GM23248 (cell line): ENCODE measurements at regions not wholly inside any gene's neighbourhood (a gene's known extent, or its start where the extent isn't known, plus 50 kb on each side); places are given as distances from the start of the nearest gene placed in this dataset.

Source experiments
- DNase-seq: peaks from one replicate; pipeline ENCODE4 v3.0.0-alpha.2; 2015
- H2AFZ ChIP-seq: fragments of 200-600 bp; sonication (generic); 2 replicates; pipeline ENCODE4 v1.6.1; 2016; ENCODE audit warnings: antibody characterized with exemption
- H3F3A ChIP-seq: fragments of 200-600 bp; sonication (generic); 2 replicates; pipeline ENCODE4 v1.6.1; 2016; ENCODE audit warnings: mild to moderate bottlenecking, antibody characterized with exemption, mixed run types; ENCODE audit not compliant: insufficient read depth
- H3K27ac ChIP-seq: fragments of 200-600 bp; sonication (generic); 2 replicates; pipeline ENCODE4 v1.5.1; 2016; ENCODE audit warnings: mild to moderate bottlenecking
- H3K27me3 ChIP-seq: fragments of 200-600 bp; sonication (generic); replicated peaks from 2 replicates; pipeline ENCODE4 v1.6.1; 2016; ENCODE audit warnings: mild to moderate bottlenecking; ENCODE audit not compliant: insufficient read depth
- H3K36me3 ChIP-seq: fragments of 200-600 bp; sonication (generic); 2 replicates; pipeline ENCODE4 v1.6.1; 2016; ENCODE audit warnings: low read depth, mild to moderate bottlenecking
- H3K4me1 ChIP-seq: fragments of 200-600 bp; sonication (generic); 2 replicates; pipeline ENCODE4 v1.6.1; 2016; ENCODE audit warnings: mild to moderate bottlenecking; ENCODE audit not compliant: insufficient read depth
- H3K4me2 ChIP-seq: fragments of 200-600 bp; sonication (generic); one replicate; pipeline ENCODE4 v1.6.1; 2016; ENCODE audit warnings: mild to moderate bottlenecking; ENCODE audit not compliant: unreplicated experiment
- H3K4me3 ChIP-seq: fragments of 200-600 bp; sonication (generic); 2 replicates; pipeline ENCODE4 v1.5.1; 2016; ENCODE audit warnings: mild to moderate bottlenecking
- H3K79me2 ChIP-seq: fragments of 200-600 bp; sonication (generic); 2 replicates; pipeline ENCODE4 v1.6.1; 2016; ENCODE audit warnings: mild to moderate bottlenecking; ENCODE audit not compliant: insufficient read depth
- H3K9ac ChIP-seq: fragments of 200-600 bp; sonication (generic); 2 replicates; pipeline ENCODE4 v1.6.1; 2016; ENCODE audit warnings: mild to moderate bottlenecking
- H3K9me2 ChIP-seq: fragments of 200-600 bp; sonication (generic); 2 replicates; pipeline ENCODE4 v1.6.1; 2016; ENCODE audit warnings: mixed run types, mild to moderate bottlenecking, moderate library complexity; ENCODE audit not compliant: insufficient read depth
- H3K9me3 ChIP-seq: fragments of 200-600 bp; sonication (generic); one replicate; pipeline ENCODE4 v1.6.1; 2017; ENCODE audit warnings: low read depth
- H4K20me1 ChIP-seq: fragments of 200-600 bp; sonication (generic); 2 replicates; pipeline ENCODE4 v1.6.0; 2016; ENCODE audit not compliant: insufficient read depth
- EZH2 ChIP-seq: fragments of 200-600 bp; sonication (generic); IDR thresholded peaks from 2 replicates; pipeline ENCODE4 v1.6.1; 2018; ENCODE audit warnings: antibody characterized with exemption, mild to moderate bottlenecking; ENCODE audit not compliant: insufficient read depth, poor library complexity, severe bottlenecking
- EZH2phosphoT487 ChIP-seq: fragments of 200-600 bp; sonication (generic); IDR thresholded peaks from 2 replicates; pipeline ENCODE4 v1.6.1; 2018; ENCODE audit warnings: antibody characterized with exemption, moderate library complexity, mild to moderate bottlenecking, low read depth; ENCODE audit not compliant: insufficient read depth
- WGBS, 2 experiments: methylation state at CpG; one replicate each; pipeline ENCODE4 v1.1.6; 2015 to 2017; ENCODE audit warnings: low lambda C conversion rate in 2 of 2, low coverage in 1 of 2; ENCODE audit errors: missing lambda C conversion rate in 2 of 2; 5-methylcytosine and 5-hydroxymethylcytosine counted together
- in situ Hi-C: fragments of 300-500 bp; cut with MboI; formaldehyde crosslinking; loops from 2 replicates; pipeline ENCODE4 v1.15.0; 2020

- no peak for DNase-seq
- Histone ChIP-seq H3K4me1 (0 out of 2 replicates have a peak, but pooled peaks cover 4% of the 10 kb centered on the region), H3F3A (no peaks in the 10 kb centered on the region), H3K27me3 (no peaks in the 10 kb centered on the region), H3K9me2 (no peaks in the 10 kb centered on the region), H4K20me1 (no peaks in the 10 kb centered on the region), H3K4me3 (no peak overlapping the region), H3K27ac (no peak overlapping the region), H3K36me3 (no peaks in the 10 kb centered on the region), H3K79me2 (no peaks in the 10 kb centered on the region), H3K9me3 (no peaks in the 10 kb centered on the region), H3K9ac (no peak overlapping the region), H2AFZ (no peak overlapping the region), H3K4me2 (no peak overlapping the region)
- TF ChIP-seq EZH2phosphoT487 (no peak), EZH2 (no peak)
- in situ Hi-C loops = no loop called here
Observed at GRCh38 chr2:12251749-12252148, 465.0 kb upstream of the TRIB2 start.

- no peak for DNase-seq
- no peaks in the 10 kb centered on the region for H4K20me1 ChIP-seq
- no peaks in the 10 kb centered on the region for H3F3A ChIP-seq
- H3K4me2 ChIP-seq = no peak overlapping the region
- no peak for TF ChIP-seq EZH2
- 91 to 98% methylated on average over 2 of the region's 2 CpGs for WGBS, 2 experiments
- in situ Hi-C loops = no loop called here
- no peak overlapping the region for H2AFZ ChIP-seq
- no peak overlapping the region for H3K9ac ChIP-seq
- H3K9me2 ChIP-seq = no peaks in the 10 kb centered on the region
- no peaks in the 10 kb centered on the region for H3K36me3 ChIP-seq
- H3K27ac ChIP-seq = no peak overlapping the region
- H3K27me3 ChIP-seq = no peaks in the 10 kb centered on the region
- no peak overlapping the region for H3K4me3 ChIP-seq
- H3K9me3 ChIP-seq = no peaks in the 10 kb centered on the region
- H3K79me2 ChIP-seq = no peaks in the 10 kb centered on the region
- H3K4me1 ChIP-seq = 0 out of 2 replicates have a peak, but pooled peaks cover 4% of the 10 kb centered on the region
Observed at GRCh38 chr2:12253167-12253778, 463.5 kb upstream of the TRIB2 start.

- no peak for DNase-seq
- in situ Hi-C loops = no loop called here
- 0 out of 2 replicates have a peak, but pooled peaks cover 4% of the 10 kb centered on the region for H3K4me1 ChIP-seq
- H3K9ac ChIP-seq = no peak overlapping the region
- no peak overlapping the region for H3K4me3 ChIP-seq
- no peak overlapping the region for H3K4me2 ChIP-seq
- H3K36me3 ChIP-seq = no peaks in the 10 kb centered on the region
- no peaks in the 10 kb centered on the region for H3K79me2 ChIP-seq
- H3K27me3 ChIP-seq = no peaks in the 10 kb centered on the region
- WGBS, 2 experiments = 82 to 87% methylated on average over 6 of the region's 6 CpGs
- TF ChIP-seq EZH2phosphoT487 = no peak
- TF ChIP-seq EZH2 = no peak
- no peaks in the 10 kb centered on the region for H4K20me1 ChIP-seq
- H3K27ac ChIP-seq = no peak overlapping the region
- H3K9me3 ChIP-seq = no peaks in the 10 kb centered on the region
- no peaks in the 10 kb centered on the region for H3K9me2 ChIP-seq
- no peak overlapping the region for H2AFZ ChIP-seq
- no peaks in the 10 kb centered on the region for H3F3A ChIP-seq
Observed at GRCh38 chr2:12254280-12254860, 462.4 kb upstream of the TRIB2 start.

- Histone ChIP-seq H3K27ac (no peak overlapping the region), H3K9ac (no peak overlapping the region), H3K9me2 (no peaks in the 10 kb centered on the region), H3F3A (no peaks in the 10 kb centered on the region), H3K79me2 (no peaks in the 10 kb centered on the region), H3K27me3 (no peaks in the 10 kb centered on the region), H3K36me3 (no peaks in the 10 kb centered on the region), H2AFZ (no peak overlapping the region), H4K20me1 (no peaks in the 10 kb centered on the region), H3K4me1 (0 out of 2 replicates have a peak, but pooled peaks cover 4% of the 10 kb centered on the region), H3K9me3 (no peaks in the 10 kb centered on the region), H3K4me2 (no peak overlapping the region), H3K4me3 (no peak overlapping the region)
- TF ChIP-seq EZH2phosphoT487 (no peak), EZH2 (no peak)
- WGBS, 2 experiments = 49 to 65% methylated on average over 2 of the region's 2 CpGs
- no peak for DNase-seq
- in situ Hi-C loops = no loop called here
Observed at GRCh38 chr2:12256206-12256605, 460.5 kb upstream of the TRIB2 start.

- Histone ChIP-seq H3K27ac (no peak overlapping the region), H3K36me3 (no peaks in the 10 kb centered on the region), H2AFZ (no peak overlapping the region), H3F3A (peaks cover 3% of the 10 kb centered on the region; the same call in 1 of the 2 replicates), H3K9me2 (no peaks in the 10 kb centered on the region), H3K27me3 (no peaks in the 10 kb centered on the region), H4K20me1 (no peaks in the 10 kb centered on the region), H3K4me1 (0 out of 2 replicates have a peak, but pooled peaks cover 7% of the 10 kb centered on the region), H3K79me2 (no peaks in the 10 kb centered on the region), H3K4me2 (no peak overlapping the region), H3K9ac (no peak overlapping the region), H3K4me3 (no peak overlapping the region), H3K9me3 (no peaks in the 10 kb centered on the region)
- TF ChIP-seq EZH2 (no peak), EZH2phosphoT487 (no peak)
- WGBS, 2 experiments = 15% methylated on average over 3 of the region's 3 CpGs
- no peak for DNase-seq
- in situ Hi-C loops = no loop called here
Observed at GRCh38 chr2:12257476-12257875, 459.3 kb upstream of the TRIB2 start.
